ENCODE measurements at regions not wholly inside any gene's neighbourhood (a gene's known extent, or its start where the extent isn't known, plus 50 kb on each side); places are given as distances from the start of the nearest gene placed in this dataset.
A peak's percentile ranks its signal among the peaks of the same experiment; 100 is the strongest.

DNA sequence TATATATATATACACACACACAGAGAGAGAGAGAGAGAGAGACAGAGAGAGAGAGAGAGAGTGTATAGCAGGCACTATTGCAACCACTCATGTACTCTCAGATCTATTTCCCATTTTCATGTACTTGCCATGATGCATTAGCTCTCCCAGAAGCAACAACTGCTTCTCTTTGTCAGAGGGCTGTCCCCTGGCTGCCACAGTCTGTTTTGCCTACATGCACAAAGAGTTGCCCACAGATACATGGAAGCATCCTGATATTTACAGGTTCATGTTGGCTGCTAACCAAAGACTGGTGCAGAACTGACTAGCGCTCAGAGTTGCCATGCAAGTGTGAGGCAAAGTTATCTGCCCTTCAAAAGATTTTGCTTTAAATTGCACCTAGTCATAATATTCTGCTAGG is 469.3 kb upstream of the ZNF804A start:
- H3K36me3 ChIP-seq (ENCODE audit: control insufficient read depth in 2 of 3, insufficient read depth in 3 of 3, low read length in 3 of 3) = no peaks in the 10 kb centered on the region
- FAIRE-seq = no peak
- no peaks in the 10 kb centered on the region for H3K9me3 ChIP-seq (ENCODE audit: control insufficient read depth in 2 of 3, insufficient read depth in 1 of 3, low read length in 3 of 3)
- H3K4me1 ChIP-seq (ENCODE audit: control insufficient read depth in 2 of 3, insufficient read depth in 2 of 3, low read depth in 1 of 3, low read length in 3 of 3) = no peaks in the 10 kb centered on the region
- H3K27me3 ChIP-seq (ENCODE audit: control insufficient read depth, insufficient read depth, low read length) = no peaks in the 10 kb centered on the region
- TF ChIP-seq, protein P1, sequence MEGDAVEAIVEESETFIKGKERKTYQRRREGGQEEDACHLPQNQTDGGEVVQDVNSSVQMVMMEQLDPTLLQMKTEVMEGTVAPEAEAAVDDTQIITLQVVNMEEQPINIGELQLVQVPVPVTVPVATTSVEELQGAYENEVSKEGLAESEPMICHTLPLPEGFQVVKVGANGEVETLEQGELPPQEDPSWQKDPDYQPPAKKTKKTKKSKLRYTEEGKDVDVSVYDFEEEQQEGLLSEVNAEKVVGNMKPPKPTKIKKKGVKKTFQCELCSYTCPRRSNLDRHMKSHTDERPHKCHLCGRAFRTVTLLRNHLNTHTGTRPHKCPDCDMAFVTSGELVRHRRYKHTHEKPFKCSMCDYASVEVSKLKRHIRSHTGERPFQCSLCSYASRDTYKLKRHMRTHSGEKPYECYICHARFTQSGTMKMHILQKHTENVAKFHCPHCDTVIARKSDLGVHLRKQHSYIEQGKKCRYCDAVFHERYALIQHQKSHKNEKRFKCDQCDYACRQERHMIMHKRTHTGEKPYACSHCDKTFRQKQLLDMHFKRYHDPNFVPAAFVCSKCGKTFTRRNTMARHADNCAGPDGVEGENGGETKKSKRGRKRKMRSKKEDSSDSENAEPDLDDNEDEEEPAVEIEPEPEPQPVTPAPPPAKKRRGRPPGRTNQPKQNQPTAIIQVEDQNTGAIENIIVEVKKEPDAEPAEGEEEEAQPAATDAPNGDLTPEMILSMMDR (IDR thresholded peaks at IDR 0.05; ENCODE audit: borderline replicate concordance, extremely low read depth, insufficient read depth) = no peak
- no peak overlapping the region for H3K4me3 ChIP-seq (ENCODE audit: low read length in 3 of 3)
- H3K9ac ChIP-seq (ENCODE audit: low read length in 3 of 3) = no peak overlapping the region
- intact Hi-C loops (cut with DNase I) = no loop called here
- H3K27ac ChIP-seq (ENCODE audit: low read depth in 2 of 2, low read length in 2 of 2) = no peak overlapping the region
- no peak for DNase-seq

GRCh38 chr2:184137955-184138354 is 460.4 kb upstream of the ZNF804A start:
- no peaks in the 10 kb centered on the region for H3K27me3 ChIP-seq (ENCODE audit: control insufficient read depth, insufficient read depth, low read length)
- DNase-seq (peak in 1 of 5 donors; percentile 32), FAIRE-seq (no peak)
- no peak overlapping the region for H3K4me3 ChIP-seq (ENCODE audit: low read length in 3 of 3)
- H3K36me3 ChIP-seq (ENCODE audit: control insufficient read depth in 2 of 3, insufficient read depth in 3 of 3, low read length in 3 of 3) = no peaks in the 10 kb centered on the region
- intact Hi-C loops (cut with DNase I) = no loop called here
- no peak overlapping the region for H3K27ac ChIP-seq (ENCODE audit: low read depth in 2 of 2, low read length in 2 of 2)
- TF ChIP-seq, protein P1 (IDR thresholded peaks at IDR 0.05; ENCODE audit: borderline replicate concordance, extremely low read depth, insufficient read depth) = no peak
- no peaks in the 10 kb centered on the region for H3K9me3 ChIP-seq (ENCODE audit: control insufficient read depth in 2 of 3, insufficient read depth in 1 of 3, low read length in 3 of 3)
- no peak overlapping the region for H3K9ac ChIP-seq (ENCODE audit: low read length in 3 of 3)
- no peaks in the 10 kb centered on the region for H3K4me1 ChIP-seq (ENCODE audit: control insufficient read depth in 2 of 3, insufficient read depth in 2 of 3, low read depth in 1 of 3, low read length in 3 of 3)

DNA sequence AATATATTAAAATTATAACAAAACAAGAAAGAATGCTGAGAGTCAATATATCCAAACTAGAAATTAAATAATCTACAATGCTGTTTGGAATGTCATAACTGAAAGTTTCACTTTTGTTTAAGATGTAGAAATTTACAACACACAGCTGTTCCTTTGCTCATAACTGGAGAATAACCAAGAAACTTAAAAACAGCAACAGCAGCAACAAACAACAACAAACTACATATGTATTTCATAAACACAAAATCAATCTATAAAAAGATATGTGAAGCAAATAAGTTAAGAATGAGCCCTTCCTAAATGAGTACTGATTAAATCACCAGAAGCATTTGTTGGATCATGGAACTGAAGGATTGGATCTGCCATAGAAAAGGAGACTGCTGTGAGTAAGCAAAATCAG is 456.5 kb upstream of the ZNF804A start:
- H3K4me1 ChIP-seq (ENCODE audit: control insufficient read depth in 2 of 3, insufficient read depth in 2 of 3, low read depth in 1 of 3, low read length in 3 of 3) = no peaks in the 10 kb centered on the region
- FAIRE-seq (no peak), DNase-seq (peak in 1 of 5 donors; percentile 8)
- H3K9me3 ChIP-seq (ENCODE audit: control insufficient read depth in 2 of 3, insufficient read depth in 1 of 3, low read length in 3 of 3) = no peaks in the 10 kb centered on the region
- no peak overlapping the region for H3K4me3 ChIP-seq (ENCODE audit: low read length in 3 of 3)
- no peak overlapping the region for H3K27ac ChIP-seq (ENCODE audit: low read depth in 2 of 2, low read length in 2 of 2)
- TF ChIP-seq, protein P1 (IDR thresholded peaks at IDR 0.05; ENCODE audit: borderline replicate concordance, extremely low read depth, insufficient read depth) = no peak
- no peaks in the 10 kb centered on the region for H3K27me3 ChIP-seq (ENCODE audit: control insufficient read depth, insufficient read depth, low read length)
- intact Hi-C loops (cut with DNase I) = no loop called here
- H3K36me3 ChIP-seq (ENCODE audit: control insufficient read depth in 2 of 3, insufficient read depth in 3 of 3, low read length in 3 of 3) = no peaks in the 10 kb centered on the region
- H3K9ac ChIP-seq (ENCODE audit: low read length in 3 of 3) = no peak overlapping the region

- TF ChIP-seq, protein P1 (IDR thresholded peaks at IDR 0.05; ENCODE audit: borderline replicate concordance, extremely low read depth, insufficient read depth) = no peak
- H3K4me3 ChIP-seq (ENCODE audit: low read length in 3 of 3) = no peak overlapping the region
- no peak for FAIRE-seq
These were observed 443.9 kb upstream of the ZNF804A start for GRCh38 chr2:184154438-184154837.

More at GRCh38 chr2:184154438-184154837, 443.9 kb upstream of the ZNF804A start:
- no peak overlapping the region for H3K9ac ChIP-seq (ENCODE audit: low read length in 3 of 3)
- no peaks in the 10 kb centered on the region for H3K9me3 ChIP-seq (ENCODE audit: control insufficient read depth in 2 of 3, insufficient read depth in 1 of 3, low read length in 3 of 3)
- intact Hi-C loops (cut with DNase I) = no loop called here
- H3K4me1 ChIP-seq (ENCODE audit: control insufficient read depth in 2 of 3, insufficient read depth in 2 of 3, low read depth in 1 of 3, low read length in 3 of 3) = no peaks in the 10 kb centered on the region
- DNase-seq = peak in 2 of 5 donors; percentile 4
- no peaks in the 10 kb centered on the region for H3K36me3 ChIP-seq (ENCODE audit: control insufficient read depth in 2 of 3, insufficient read depth in 3 of 3, low read length in 3 of 3)
- no peaks in the 10 kb centered on the region for H3K27me3 ChIP-seq (ENCODE audit: control insufficient read depth, insufficient read depth, low read length)
- no peak overlapping the region for H3K27ac ChIP-seq (ENCODE audit: low read depth in 2 of 2, low read length in 2 of 2)
